GM23248 (cell line): ENCODE measurements at regions not wholly inside any gene's neighbourhood (a gene's known extent, or its start where the extent isn't known, plus 50 kb on each side); places are given as distances from the start of the nearest gene placed in this dataset.

ENCODE experiments used
- EZH2 ChIP-seq: fragments of 200-600 bp; sonication (generic); IDR thresholded peaks from 2 replicates; pipeline ENCODE4 v1.6.1; 2018; ENCODE audit warnings: antibody characterized with exemption, mild to moderate bottlenecking; ENCODE audit not compliant: insufficient read depth, poor library complexity, severe bottlenecking
- EZH2phosphoT487 ChIP-seq: fragments of 200-600 bp; sonication (generic); IDR thresholded peaks from 2 replicates; pipeline ENCODE4 v1.6.1; 2018; ENCODE audit warnings: antibody characterized with exemption, moderate library complexity, mild to moderate bottlenecking, low read depth; ENCODE audit not compliant: insufficient read depth

- TF ChIP-seq EZH2 (no peak), EZH2phosphoT487 (no peak)
Observed at GRCh38 chr2:66273933-66274490, 160.9 kb upstream of the MEIS1 start.
